Body of pancreas (tissue), 4 donors: ENCODE measurements at regions not wholly inside any gene's neighbourhood (a gene's known extent, or its start where the extent isn't known, plus 50 kb on each side); places are given as distances from the start of the nearest gene placed in this dataset.

Source experiments
- ATAC-seq: fragments of 150-250 bp; one replicate; pipeline ENCODE4 v1.9.1; 2016
- DNase-seq, 4 donors: peaks; one replicate each; pipeline ENCODE4 v3.0.0-alpha.2; 2019
- H3K27ac ChIP-seq, 4 donors: fragments of 200-600 bp; sonication (generic); 1 replicate in 3 of 4; 2 replicates in 1 of 4; pipeline versions ENCODE4 v1.5.1 to v1.6.1; 2016 to 2019; ENCODE audit warnings: mild to moderate bottlenecking in 1 of 4, mixed read lengths in 1 of 4, moderate library complexity in 1 of 4
- H3K27me3 ChIP-seq, 2 donors: fragments of 200-600 bp; sonication (generic); one replicate each; pipeline ENCODE4 v1.6.0; 2016; ENCODE audit warnings: mild to moderate bottlenecking in 1 of 2
- H3K36me3 ChIP-seq, 2 donors: fragments of 200-600 bp; sonication (generic); replicated peaks in 1 of 2; 2 replicates each; pipeline ENCODE4 v1.5.1; 2016; ENCODE audit warnings: low read depth in 2 of 2; ENCODE audit not compliant: insufficient read depth in 1 of 2
- H3K4me1 ChIP-seq: fragments of 200-600 bp; sonication (generic); one replicate; pipeline ENCODE4 v1.6.0; 2016
- H3K4me3 ChIP-seq, 2 donors: fragments of 200-600 bp; sonication (generic); 1 replicate in 1 of 2; 2 replicates in 1 of 2; pipeline ENCODE4 v1.5.1; 2016 to 2019
- H3K9me3 ChIP-seq, 3 donors: fragments of 200-600 bp; sonication (generic); 1 replicate in 2 of 3; 2 replicates in 1 of 3; pipeline ENCODE4 v1.5.1; 2016
- POLR2A ChIP-seq, 3 donors: fragments of 450-650 bp; IDR thresholded peaks; one replicate each; pipeline ENCODE4 v1.6.1; 2016; ENCODE audit warnings: antibody characterized with exemption in 3 of 3, mild to moderate bottlenecking in 2 of 3
- WGBS, 2 donors: methylation state at CpG; one replicate each; pipeline ENCODE4 v1.1.5; 2017; 5-methylcytosine and 5-hydroxymethylcytosine counted together
- intact Hi-C: fragments of 100-400 bp; cut with DNase I; formaldehyde crosslinking; loops from one replicate; pipeline ENCODE4 v1.15.1; 2023
- TF ChIP-seq, protein P1 (sequence below), 7 experiments: fragments of 450-650 bp in 4 of 7; fragments of 200-600 bp in 3 of 7; sonication (generic) in 3 of 7; IDR thresholded peaks; one replicate each; pipeline ENCODE4 v1.5.1; 2016 to 2019; ENCODE audit warnings: antibody characterized with exemption in 7 of 7

DNA sequence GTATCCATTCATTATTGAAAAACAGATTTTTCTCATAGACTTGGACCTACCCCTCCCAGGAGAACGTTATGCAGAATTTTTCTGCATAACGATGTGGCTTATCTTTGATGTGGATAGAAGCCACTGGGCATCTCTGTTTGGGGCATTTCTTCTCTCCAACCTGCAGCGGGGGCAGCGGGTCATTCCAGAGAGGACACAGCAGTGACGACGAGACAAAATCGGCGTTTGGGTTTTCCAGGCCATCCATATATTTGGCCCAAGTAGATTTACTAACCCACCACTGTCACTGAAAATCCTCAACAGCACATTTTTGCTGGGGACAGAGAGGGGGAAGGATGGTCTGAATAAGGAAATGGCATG is 299.3 kb upstream of the PITRM1 start:
- no peak for TF ChIP-seq POLR2A (IDR thresholded peaks at IDR 0.05)
- TF ChIP-seq, protein P1, sequence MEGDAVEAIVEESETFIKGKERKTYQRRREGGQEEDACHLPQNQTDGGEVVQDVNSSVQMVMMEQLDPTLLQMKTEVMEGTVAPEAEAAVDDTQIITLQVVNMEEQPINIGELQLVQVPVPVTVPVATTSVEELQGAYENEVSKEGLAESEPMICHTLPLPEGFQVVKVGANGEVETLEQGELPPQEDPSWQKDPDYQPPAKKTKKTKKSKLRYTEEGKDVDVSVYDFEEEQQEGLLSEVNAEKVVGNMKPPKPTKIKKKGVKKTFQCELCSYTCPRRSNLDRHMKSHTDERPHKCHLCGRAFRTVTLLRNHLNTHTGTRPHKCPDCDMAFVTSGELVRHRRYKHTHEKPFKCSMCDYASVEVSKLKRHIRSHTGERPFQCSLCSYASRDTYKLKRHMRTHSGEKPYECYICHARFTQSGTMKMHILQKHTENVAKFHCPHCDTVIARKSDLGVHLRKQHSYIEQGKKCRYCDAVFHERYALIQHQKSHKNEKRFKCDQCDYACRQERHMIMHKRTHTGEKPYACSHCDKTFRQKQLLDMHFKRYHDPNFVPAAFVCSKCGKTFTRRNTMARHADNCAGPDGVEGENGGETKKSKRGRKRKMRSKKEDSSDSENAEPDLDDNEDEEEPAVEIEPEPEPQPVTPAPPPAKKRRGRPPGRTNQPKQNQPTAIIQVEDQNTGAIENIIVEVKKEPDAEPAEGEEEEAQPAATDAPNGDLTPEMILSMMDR (IDR thresholded peaks at IDR 0.05), result no peak
- H3K4me3 ChIP-seq, result no peak overlapping the region

DNA sequence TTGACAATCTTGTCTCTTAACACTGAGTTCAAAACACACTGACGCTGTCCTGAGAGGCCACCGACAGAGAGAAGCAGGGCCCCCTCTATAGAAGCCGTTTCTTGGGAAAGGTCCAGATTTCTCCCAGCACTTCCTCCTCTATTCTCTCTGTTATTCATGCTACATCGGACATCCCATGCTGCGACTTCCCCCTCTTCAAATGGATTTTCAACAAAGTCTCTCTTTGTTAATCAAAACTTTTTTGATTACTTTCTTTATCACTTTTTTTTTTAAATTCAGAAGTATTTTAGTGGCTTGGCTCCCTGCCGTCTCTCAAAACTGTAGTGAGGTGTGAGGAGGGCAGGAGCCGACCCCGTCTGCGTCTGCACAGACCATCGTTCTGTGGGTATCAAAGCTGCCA is 298.9 kb upstream of the PITRM1 start:
- H3K4me3 ChIP-seq, result no peak overlapping the region
- H3K27me3 ChIP-seq, result no peaks in the 10 kb centered on the region
- peak overlapping the region; percentile 18 to 83 (median 66) for H3K27ac ChIP-seq
- ATAC-seq (no peak), DNase-seq (no peak)
- no peaks in the 10 kb centered on the region for H3K9me3 ChIP-seq
- intact Hi-C loops, result no loop called here
- H3K36me3 ChIP-seq, result no peaks in the 10 kb centered on the region
- TF ChIP-seq, protein P1 (IDR thresholded peaks at IDR 0.05), result no peak
- no peak for TF ChIP-seq POLR2A (IDR thresholded peaks at IDR 0.05)
- WGBS, 2 donors, result 51 to 59% methylated on average over 10 of the region's 10 CpGs
- H3K4me1 ChIP-seq, result peaks cover 18% of the 10 kb centered on the region

More for the DNA sequence above, 299.3 kb upstream of the PITRM1 start:
- H3K4me1 ChIP-seq, result peaks cover 18% of the 10 kb centered on the region
- H3K36me3 ChIP-seq, result no peaks in the 10 kb centered on the region
- peak overlapping the region; percentile 18 to 83 (median 66) for H3K27ac ChIP-seq
- no peak for DNase-seq
- H3K9me3 ChIP-seq, result no peaks in the 10 kb centered on the region
- intact Hi-C loops, result no loop called here
- WGBS, 2 donors, result 84 to 85% methylated on average over 8 of the region's 8 CpGs
- no peaks in the 10 kb centered on the region for H3K27me3 ChIP-seq
- no peak for ATAC-seq

DNA sequence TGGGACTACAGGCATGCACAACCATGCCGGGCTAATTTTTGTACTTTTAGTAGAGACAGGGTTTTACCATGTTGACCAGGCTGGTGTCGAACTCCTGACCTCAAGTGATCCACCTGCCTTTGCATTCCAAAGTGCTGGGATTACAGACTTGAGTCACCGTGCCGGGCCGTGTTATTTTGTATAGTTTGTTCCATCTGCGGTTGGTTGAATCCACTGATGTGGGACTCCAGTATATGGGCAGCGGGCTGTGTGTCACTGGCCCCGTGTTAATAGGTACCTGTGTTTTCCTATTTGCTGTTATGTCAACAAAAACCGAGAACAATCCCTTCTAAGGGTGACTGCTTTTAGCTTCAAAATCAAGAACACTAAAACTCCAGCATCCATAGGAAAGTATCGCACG is 297.6 kb upstream of the PITRM1 start:
- Histone ChIP-seq H3K4me1 (peaks cover 18% of the 10 kb centered on the region), H3K4me3 (no peak overlapping the region), H3K9me3 (no peaks in the 10 kb centered on the region), H3K27ac (no peak overlapping the region), H3K27me3 (no peaks in the 10 kb centered on the region), H3K36me3 (no peaks in the 10 kb centered on the region)
- TF ChIP-seq, protein P1 (IDR thresholded peaks at IDR 0.05), result no peak
- no peak for TF ChIP-seq POLR2A (IDR thresholded peaks at IDR 0.05)
- ATAC-seq, result no peak
- intact Hi-C loops, result no loop called here
- WGBS, 2 donors, result 83% methylated on average over 11 of the region's 11 CpGs
- DNase-seq, result no peak

DNA sequence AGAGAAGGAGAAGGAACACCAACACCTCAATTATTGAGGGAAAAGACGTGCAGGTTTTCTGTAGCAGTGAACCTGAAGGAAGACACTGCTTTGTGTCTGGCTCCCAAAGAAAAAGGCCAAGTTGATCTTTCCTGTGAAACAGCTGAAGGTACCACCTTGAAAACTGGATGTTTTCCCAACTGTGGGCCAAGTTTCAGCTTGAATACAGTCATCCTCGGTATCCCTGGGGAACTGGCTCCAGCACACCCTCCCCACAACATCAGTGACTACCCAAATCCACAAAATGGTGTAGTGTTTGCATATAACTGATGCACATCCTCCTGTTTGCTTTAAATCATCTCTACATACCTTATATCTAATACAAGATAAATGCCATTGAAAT is 297.0 kb upstream of the PITRM1 start:
- H3K9me3 ChIP-seq, result no peaks in the 10 kb centered on the region
- no peaks in the 10 kb centered on the region for H3K36me3 ChIP-seq
- intact Hi-C loops, result no loop called here
- H3K4me3 ChIP-seq, result no peak overlapping the region
- ATAC-seq (no peak), DNase-seq (no peak)
- H3K27ac ChIP-seq, result peak overlapping the region in 3 of 4 donors; percentile 61 to 77 (median 66)
- H3K4me1 ChIP-seq, result peaks cover 21% of the 10 kb centered on the region
- H3K27me3 ChIP-seq, result no peaks in the 10 kb centered on the region
- WGBS, 2 donors, result 43 to 64% methylated on average over 2 of the region's 2 CpGs
- no peak for TF ChIP-seq POLR2A (IDR thresholded peaks at IDR 0.05)
- TF ChIP-seq, protein P1 (IDR thresholded peaks at IDR 0.05), result no peak

GRCh38 chr10:3468919-3469638 is 296.5 kb upstream of the PITRM1 start:
- 39 to 47% methylated on average over 12 of the region's 12 CpGs for whole genome bisulfite sequencing, 2 donors

More at GRCh38 chr10:3468919-3469638, 296.5 kb upstream of the PITRM1 start:
- Histone ChIP-seq H3K4me1 (peaks cover 21% of the 10 kb centered on the region), H3K36me3 (no peaks in the 10 kb centered on the region), H3K9me3 (no peaks in the 10 kb centered on the region), H3K4me3 (no peak overlapping the region), H3K27ac (peak overlapping the region in 3 of 4 donors; percentile 61 to 77 (median 66)), H3K27me3 (no peaks in the 10 kb centered on the region)
- DNase-seq (peak in 1 of 4 donors; percentile 59), ATAC-seq (peak; percentile 43)
- intact Hi-C loops, result no loop called here
- TF ChIP-seq POLR2A (IDR thresholded peaks at IDR 0.05), result peak in 1 of 3 donors; percentile 26
- TF ChIP-seq, protein P1 (IDR thresholded peaks at IDR 0.05), result no peak
